ENCODE measurements at regions not wholly inside any gene's neighbourhood (a gene's known extent, or its start where the extent isn't known, plus 50 kb on each side); places are given as distances from the start of the nearest gene placed in this dataset.
"Not testable (repeated sequence)": the region's sequence is repeated elsewhere in the genome, so short reads cannot be mapped to it uniquely, and the experiment has no call there.

DNA sequence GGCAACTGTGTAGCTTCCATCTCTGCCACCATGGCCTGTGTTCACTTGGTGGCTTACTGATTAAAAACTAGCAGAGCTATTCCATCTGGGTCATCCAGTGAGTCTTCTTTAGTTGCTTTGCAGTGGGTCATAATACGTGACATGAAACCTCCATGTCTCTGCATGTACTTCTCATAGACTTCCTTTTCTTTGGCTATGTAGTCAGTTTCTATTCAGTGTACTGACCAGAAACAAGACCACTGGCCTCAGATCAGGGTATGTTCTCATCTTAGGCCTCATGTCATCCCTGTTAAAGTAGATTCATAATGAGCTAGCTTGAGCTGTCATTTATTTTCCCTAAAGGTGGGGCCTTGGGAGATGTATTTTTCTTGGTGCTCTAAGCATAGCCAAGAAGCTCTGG is 195.2 kb downstream of the CCNG2 start:
- Histone ChIP-seq H3K4me3 (no peak overlapping the region), H3K9me3 (no peaks in the 10 kb centered on the region), H3K27ac (no peak overlapping the region), H3K27me3 (no peaks in the 10 kb centered on the region), H3K36me3 (no peaks in the 10 kb centered on the region), H3K4me1 (no peaks in the 10 kb centered on the region)
- TF ChIP-seq, protein P1, sequence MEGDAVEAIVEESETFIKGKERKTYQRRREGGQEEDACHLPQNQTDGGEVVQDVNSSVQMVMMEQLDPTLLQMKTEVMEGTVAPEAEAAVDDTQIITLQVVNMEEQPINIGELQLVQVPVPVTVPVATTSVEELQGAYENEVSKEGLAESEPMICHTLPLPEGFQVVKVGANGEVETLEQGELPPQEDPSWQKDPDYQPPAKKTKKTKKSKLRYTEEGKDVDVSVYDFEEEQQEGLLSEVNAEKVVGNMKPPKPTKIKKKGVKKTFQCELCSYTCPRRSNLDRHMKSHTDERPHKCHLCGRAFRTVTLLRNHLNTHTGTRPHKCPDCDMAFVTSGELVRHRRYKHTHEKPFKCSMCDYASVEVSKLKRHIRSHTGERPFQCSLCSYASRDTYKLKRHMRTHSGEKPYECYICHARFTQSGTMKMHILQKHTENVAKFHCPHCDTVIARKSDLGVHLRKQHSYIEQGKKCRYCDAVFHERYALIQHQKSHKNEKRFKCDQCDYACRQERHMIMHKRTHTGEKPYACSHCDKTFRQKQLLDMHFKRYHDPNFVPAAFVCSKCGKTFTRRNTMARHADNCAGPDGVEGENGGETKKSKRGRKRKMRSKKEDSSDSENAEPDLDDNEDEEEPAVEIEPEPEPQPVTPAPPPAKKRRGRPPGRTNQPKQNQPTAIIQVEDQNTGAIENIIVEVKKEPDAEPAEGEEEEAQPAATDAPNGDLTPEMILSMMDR (IDR thresholded peaks at IDR 0.05): no peak
- TF ChIP-seq POLR2A (IDR thresholded peaks at IDR 0.05): no peak
- no peak for DNase-seq
- intact Hi-C loops (cut with DNase I): loop anchor here in 1 of 2 donors (5.0 kb wide), 1 partner anchor 105 kb away; no protein-coding TSS in a partner anchor
- no peak for ATAC-seq
- WGBS (ENCODE audit: insufficient coverage, low coverage, low lambda C conversion rate, missing lambda C conversion rate): no CpG with 5 or more reads among the region's 1 CpG

DNA sequence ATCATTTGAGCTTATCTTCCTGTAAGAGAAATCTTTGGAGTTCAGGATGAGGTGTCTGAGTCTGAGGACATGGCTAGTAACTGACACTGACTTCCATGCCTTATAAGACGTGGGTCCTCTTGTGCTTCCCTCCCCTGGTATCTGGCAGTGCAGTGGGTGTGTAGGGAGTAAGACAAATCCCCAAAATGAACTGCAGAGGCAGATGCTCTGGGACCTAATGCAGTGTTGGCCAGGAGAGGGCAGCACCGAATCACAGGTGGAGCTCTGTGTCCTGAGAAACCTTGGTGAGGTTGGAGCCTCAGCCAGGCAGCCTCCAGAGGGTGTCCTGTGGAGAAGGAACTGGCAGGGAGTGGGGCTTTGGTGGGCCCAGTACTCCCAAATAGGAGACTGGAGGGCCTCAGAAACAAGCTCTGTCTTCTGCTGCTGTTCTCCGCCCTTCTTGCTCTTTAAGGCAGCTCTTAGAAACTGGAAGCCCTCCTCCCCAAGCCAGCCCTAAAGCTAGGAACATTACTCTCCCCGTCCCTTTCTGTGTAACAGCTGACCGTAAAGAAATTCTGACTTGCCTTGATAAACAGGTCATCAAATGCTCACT is 196.8 kb downstream of the CCNG2 start:
- ATAC-seq: peak; percentile 85 to 93 (median 92)
- WGBS (ENCODE audit: insufficient coverage, low coverage, low lambda C conversion rate, missing lambda C conversion rate): 63% methylated on average over 2 of the region's 5 CpGs
- H3K27me3 ChIP-seq, H3K27ac ChIP-seq, DNase-seq, H3K4me3 ChIP-seq, H3K9me3 ChIP-seq, H3K4me1 ChIP-seq, H3K36me3 ChIP-seq: not testable (repeated sequence)
- TF ChIP-seq, protein P1 (IDR thresholded peaks at IDR 0.05): peak in 2 of 4 donors; percentile 15 to 20
- intact Hi-C loops (cut with DNase I): loop anchor here in 1 of 2 donors (5.0 kb wide), 1 partner anchor 107 kb away; no protein-coding TSS in a partner anchor

DNA sequence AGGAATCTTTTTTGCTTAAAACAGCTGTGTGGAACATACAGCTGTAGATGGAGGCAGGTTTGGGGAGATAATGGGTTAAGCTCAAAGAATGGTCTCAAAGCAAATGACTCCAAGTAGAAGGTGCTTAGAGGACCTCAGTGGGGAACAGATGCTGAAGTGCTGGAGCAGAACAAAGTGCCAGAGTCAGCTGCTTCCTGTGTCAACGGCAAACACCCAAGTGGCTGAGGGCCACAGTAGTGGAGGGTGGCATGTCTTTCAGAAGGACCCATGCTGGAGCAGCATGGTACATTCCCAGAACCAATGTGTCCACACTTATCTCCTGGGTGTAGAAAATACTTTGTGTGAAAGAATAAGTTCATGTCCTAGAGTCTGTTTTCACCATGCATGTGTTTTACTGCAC is 197.5 kb downstream of the CCNG2 start:
- H3K27ac ChIP-seq: no peak overlapping the region
- DNase-seq: no peak
- intact Hi-C loops (cut with DNase I): loop anchor here in 1 of 2 donors (5.0 kb wide), 1 partner anchor 107 kb away; no protein-coding TSS in a partner anchor
- no peaks in the 10 kb centered on the region for H3K4me1 ChIP-seq
- ATAC-seq: no peak
- no peaks in the 10 kb centered on the region for H3K27me3 ChIP-seq
- no peaks in the 10 kb centered on the region for H3K36me3 ChIP-seq
- TF ChIP-seq, protein P1 (IDR thresholded peaks at IDR 0.05): no peak
- TF ChIP-seq POLR2A (IDR thresholded peaks at IDR 0.05): no peak
- H3K4me3 ChIP-seq: no peak overlapping the region
- H3K9me3 ChIP-seq: no peaks in the 10 kb centered on the region
- WGBS (ENCODE audit: insufficient coverage, low coverage, low lambda C conversion rate, missing lambda C conversion rate): no CpG with 5 or more reads among the region's 1 CpG

DNA sequence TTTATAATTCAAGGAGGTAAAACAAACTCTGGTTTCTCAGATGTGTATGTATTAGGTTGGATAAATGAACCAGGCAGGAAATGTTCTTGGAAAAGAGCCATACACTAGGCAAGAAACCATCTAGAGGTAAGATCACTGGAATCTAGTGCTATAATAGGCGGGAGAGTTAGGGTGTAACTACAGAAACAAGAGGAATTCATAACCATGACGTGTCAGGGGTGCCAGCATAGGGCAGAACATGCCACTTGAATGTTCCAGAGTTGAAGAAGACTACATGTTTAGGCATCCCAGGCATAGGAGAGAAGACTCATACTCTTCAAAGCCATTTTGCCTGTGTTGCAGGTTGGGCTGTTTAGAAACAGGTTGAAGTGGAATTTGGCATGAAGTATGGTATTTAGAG is 198.7 kb downstream of the CCNG2 start:
- intact Hi-C loops (cut with DNase I): no loop called here
- H3K36me3 ChIP-seq: no peaks in the 10 kb centered on the region

More for the DNA sequence above, 198.7 kb downstream of the CCNG2 start:
- DNase-seq: no peak
- TF ChIP-seq, protein P1 (IDR thresholded peaks at IDR 0.05): no peak
- no peak for TF ChIP-seq POLR2A (IDR thresholded peaks at IDR 0.05)
- Histone ChIP-seq H3K27ac (no peak overlapping the region), H3K27me3 (no peaks in the 10 kb centered on the region), H3K9me3 (no peaks in the 10 kb centered on the region), H3K4me1 (no peaks in the 10 kb centered on the region), H3K4me3 (no peak overlapping the region)
- 100% methylated on average over 1 of the region's 2 CpGs for WGBS (ENCODE audit: insufficient coverage, low coverage, low lambda C conversion rate, missing lambda C conversion rate)
- no peak for ATAC-seq
